ENCODE measurements at regions not wholly inside any gene's neighbourhood (a gene's known extent, or its start where the extent isn't known, plus 50 kb on each side); places are given as distances from the start of the nearest gene placed in this dataset.

DNA sequence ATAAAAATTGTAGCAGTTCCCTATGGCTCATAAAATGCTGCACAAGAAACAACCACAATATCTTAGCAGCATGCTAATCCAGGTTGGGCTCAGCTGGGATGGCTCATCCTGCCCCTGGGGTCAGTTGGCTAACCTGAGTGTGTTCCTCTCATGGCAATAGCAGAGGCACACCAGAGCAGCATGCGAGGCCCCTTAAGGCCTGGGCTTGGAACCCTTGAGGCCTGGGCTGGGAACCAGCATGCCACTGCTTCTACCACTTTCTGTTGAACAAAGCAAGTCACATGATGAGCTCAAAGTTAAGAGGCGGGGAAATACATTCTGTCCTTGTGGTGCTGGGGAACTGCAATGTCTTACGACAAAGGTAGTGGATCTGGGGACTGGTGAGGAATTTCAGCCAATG is 154.4 kb upstream of the FOXF1 start:
- TF ChIP-seq, protein P1, sequence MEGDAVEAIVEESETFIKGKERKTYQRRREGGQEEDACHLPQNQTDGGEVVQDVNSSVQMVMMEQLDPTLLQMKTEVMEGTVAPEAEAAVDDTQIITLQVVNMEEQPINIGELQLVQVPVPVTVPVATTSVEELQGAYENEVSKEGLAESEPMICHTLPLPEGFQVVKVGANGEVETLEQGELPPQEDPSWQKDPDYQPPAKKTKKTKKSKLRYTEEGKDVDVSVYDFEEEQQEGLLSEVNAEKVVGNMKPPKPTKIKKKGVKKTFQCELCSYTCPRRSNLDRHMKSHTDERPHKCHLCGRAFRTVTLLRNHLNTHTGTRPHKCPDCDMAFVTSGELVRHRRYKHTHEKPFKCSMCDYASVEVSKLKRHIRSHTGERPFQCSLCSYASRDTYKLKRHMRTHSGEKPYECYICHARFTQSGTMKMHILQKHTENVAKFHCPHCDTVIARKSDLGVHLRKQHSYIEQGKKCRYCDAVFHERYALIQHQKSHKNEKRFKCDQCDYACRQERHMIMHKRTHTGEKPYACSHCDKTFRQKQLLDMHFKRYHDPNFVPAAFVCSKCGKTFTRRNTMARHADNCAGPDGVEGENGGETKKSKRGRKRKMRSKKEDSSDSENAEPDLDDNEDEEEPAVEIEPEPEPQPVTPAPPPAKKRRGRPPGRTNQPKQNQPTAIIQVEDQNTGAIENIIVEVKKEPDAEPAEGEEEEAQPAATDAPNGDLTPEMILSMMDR (conservative IDR thresholded peaks at IDR 0.05; ENCODE audit: low read depth, low read length), result no peak
- TF ChIP-seq EZH2 (IDR thresholded peaks at IDR 0.05; ENCODE audit: low read length, unreplicated experiment), result no peak

All from PC-3 (cell line).